Spleen (tissue), 7 donors: ENCODE measurements at regions not wholly inside any gene's neighbourhood (a gene's known extent, or its start where the extent isn't known, plus 50 kb on each side); places are given as distances from the start of the nearest gene placed in this dataset.

ENCODE experiments used
- POLR2AphosphoS5 ChIP-seq, 3 donors: sonication (generic); formaldehyde crosslinking; IDR thresholded peaks; one replicate each; pipeline ENCODE4 v1.5.1; 2017; ENCODE audit warnings: antibody characterized with exemption in 3 of 3
- TF ChIP-seq, protein P1 (sequence below), 11 experiments: fragments of 200-600 bp in 7 of 11; fragments of 450-650 bp in 4 of 11; sonication (generic) in 4 of 11; IDR thresholded peaks in 8 of 11; conservative IDR thresholded peaks in 3 of 11; 1 replicate in 7 of 11; 2 replicates in 4 of 11; pipeline versions ENCODE4 v1.4.0 to v1.8.0; 2016 to 2021; ENCODE audit warnings: antibody characterized with exemption in 11 of 11, inconsistent platforms in 4 of 11, mild to moderate bottlenecking in 1 of 11
- donor health status: DM: no; HTN: no; CAD: no; lungs with moderate emphysema.
- donor health status: DM: no; HTN: no; CAD: no.
- donor health status: DM: no; HTN: no; CAD: no.

DNA sequence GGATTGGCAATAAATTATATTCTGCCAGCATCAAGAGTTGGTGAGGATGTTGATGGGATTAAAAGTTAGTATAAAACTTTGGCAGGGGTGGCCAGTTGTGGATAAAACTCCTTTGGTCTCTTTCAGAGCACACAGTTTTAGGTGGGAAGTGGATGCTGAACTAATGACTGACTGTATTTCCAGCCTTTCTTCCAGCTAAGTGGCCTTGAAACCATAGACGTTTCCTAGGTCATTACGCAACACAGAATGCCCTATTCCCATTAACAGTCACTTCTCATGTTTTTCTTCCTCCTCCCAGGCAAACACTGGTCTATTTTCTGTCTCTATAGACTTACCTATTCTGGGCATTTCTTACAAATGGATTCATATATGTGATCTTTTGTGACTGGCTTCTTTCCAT lies 467.4 kb downstream of the NEBL start:
- TF ChIP-seq, protein P1, sequence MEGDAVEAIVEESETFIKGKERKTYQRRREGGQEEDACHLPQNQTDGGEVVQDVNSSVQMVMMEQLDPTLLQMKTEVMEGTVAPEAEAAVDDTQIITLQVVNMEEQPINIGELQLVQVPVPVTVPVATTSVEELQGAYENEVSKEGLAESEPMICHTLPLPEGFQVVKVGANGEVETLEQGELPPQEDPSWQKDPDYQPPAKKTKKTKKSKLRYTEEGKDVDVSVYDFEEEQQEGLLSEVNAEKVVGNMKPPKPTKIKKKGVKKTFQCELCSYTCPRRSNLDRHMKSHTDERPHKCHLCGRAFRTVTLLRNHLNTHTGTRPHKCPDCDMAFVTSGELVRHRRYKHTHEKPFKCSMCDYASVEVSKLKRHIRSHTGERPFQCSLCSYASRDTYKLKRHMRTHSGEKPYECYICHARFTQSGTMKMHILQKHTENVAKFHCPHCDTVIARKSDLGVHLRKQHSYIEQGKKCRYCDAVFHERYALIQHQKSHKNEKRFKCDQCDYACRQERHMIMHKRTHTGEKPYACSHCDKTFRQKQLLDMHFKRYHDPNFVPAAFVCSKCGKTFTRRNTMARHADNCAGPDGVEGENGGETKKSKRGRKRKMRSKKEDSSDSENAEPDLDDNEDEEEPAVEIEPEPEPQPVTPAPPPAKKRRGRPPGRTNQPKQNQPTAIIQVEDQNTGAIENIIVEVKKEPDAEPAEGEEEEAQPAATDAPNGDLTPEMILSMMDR (IDR thresholded peaks at IDR 0.05 in 8 of 11, conservative IDR thresholded peaks at IDR 0.05 in 3 of 11) = no peak
- TF ChIP-seq POLR2AphosphoS5 (IDR thresholded peaks at IDR 0.05) = no peak
